ENCODE measurements at regions not wholly inside any gene's neighbourhood (a gene's known extent, or its start where the extent isn't known, plus 50 kb on each side); places are given as distances from the start of the nearest gene placed in this dataset.

DNA sequence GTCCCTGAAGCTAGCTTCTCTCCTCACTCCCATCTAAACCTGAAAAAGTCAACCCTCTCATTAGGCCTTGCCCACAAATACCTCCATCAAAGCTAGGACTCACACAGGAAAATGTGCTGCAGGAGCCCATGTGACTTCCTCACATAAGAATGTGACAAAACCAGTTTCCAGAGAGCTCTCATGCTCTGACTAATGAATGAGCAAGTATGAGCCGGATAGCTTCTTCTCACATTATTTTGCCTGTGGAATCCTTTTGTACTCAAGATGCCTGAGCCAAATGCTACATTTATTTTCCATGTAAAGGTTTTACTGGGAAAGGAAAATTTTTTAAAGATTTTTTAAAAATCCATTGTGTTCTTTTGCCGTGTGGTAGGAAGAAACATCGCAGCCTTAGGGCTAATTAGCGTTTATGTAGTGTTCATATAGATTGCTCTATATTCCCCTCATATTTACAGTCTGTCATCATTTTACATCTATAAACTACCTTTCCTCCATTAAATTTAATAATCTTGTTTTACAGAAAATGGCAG lies 68.6 kb upstream of the CCN6 start:
- DNase-seq (ENCODE audit: low read depth in 3 of 3), result peak in 1 of 3 experiments; percentile 28

DNA sequence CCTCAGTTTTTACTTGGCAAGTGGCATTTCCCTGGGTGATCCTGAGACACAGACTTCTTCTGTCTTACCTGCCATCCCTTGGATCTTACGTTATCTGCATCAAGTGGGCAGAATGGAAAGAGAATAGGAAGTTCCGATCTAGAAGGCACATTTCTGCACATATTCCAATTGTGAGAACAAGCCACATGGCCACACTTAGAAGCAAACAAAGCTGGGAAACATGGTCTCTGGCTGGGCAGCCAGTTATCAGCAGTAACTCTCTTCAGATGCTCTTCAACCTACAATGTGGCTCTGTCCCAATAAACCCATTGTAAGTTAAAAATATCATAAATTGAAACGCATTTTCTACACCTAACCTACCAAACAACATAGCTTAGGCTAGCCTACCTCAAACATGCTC lies 67.3 kb upstream of the CCN6 start:
- DNase-seq (ENCODE audit: low read depth in 3 of 3), result no peak

DNA sequence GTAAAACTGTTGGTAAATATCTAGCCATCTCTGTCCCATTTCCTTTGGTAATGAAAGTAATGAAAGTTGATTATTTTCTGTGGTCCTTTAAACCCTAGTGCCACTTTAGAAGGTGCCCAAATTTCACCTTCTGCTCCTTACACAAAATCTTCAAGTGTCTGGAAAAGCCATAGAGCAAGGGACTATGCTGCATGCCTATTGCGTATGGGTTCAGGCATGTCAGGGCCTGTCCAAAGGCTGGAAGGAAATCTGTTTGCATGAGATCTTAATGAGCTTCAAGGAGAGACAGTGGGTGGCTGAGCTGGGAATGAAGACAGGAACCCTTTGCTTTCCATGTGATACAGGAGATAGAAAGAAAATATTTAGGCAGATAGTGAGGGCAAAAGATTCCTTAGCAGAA lies 66.6 kb upstream of the CCN6 start:
- no peak for DNase-seq (ENCODE audit: low read depth in 3 of 3)

DNA sequence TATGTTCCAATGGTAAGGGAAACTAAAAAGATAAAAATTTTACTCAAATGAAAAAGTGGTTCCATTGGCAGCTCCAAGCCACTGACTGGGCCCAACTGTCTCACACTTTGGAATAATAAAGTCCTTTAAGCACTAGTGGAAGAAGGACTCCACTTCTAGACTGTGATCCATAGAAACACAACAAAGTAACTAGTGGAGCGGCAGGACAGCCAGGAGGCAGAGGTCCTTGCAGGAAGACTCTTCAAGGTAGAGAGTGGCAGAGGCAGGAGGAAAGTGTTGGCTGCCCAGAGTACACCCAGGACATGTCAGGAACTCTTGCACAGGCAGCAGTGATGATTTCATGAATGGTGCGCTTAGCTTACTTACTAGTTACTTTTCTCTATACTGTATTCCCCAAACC lies 65.0 kb upstream of the CCN6 start:
- no peak for DNase-seq (ENCODE audit: low read depth in 3 of 3)

DNA sequence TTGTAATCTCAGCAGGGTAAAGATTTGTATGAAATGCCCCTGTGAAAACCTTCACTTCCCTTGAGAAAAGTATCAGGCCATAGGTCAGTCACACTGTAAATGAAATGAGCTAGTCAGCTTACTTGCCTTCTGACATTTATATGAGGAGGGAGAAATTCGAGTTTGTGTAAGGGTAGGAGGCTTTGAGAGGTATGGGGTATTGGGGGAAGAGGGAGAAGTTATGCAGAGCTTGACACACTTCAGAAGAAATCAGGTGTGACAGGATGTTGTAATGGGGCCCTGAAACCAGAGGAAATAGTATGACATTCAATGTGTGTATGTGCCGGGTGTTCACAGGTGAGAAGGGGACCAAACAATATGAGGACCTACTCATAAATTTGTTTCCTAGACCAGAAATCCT lies 64.2 kb upstream of the CCN6 start:
- peak in 1 of 3 experiments; percentile 24 for DNase-seq (ENCODE audit: low read depth in 3 of 3)

DNA sequence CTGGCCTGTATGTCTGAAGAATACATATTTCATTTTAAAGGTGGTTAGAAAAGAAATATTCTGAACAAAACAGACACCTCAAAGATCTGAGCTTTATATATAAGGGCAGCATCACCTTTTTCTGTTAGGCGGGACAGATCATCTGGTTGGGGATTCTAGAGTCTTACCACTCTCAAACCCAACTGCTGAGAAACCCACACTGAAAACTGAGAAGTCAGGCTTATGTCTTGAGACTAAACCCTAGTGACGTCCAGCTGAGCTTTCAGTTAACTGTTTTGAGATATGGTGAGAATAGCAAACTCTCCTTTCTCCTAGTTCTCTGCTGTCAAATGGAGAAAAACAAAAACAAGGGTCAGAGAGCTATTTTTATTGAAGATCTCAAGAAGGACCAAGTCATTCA lies 63.7 kb upstream of the CCN6 start:
- DNase-seq (ENCODE audit: low read depth in 3 of 3), result no peak

DNA sequence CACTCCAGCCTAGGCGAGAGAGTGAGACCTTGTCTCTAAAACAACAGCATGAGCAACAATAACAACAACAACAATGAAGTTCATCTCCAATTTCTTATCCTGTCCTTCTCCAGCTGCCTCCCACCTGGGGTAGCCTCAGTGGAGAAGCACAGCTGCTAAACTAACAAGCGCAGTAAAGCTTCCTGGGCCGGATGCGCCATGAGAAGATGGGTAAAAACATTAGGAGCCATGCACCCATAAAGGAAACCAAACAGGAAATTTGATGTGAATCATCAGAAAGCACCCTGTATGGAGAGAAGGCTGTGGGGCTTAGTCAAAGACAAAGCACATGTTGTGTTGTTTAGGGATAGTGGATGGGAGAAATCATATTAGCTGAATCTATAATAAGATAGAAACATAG lies 61.1 kb upstream of the CCN6 start:
- DNase-seq (ENCODE audit: low read depth in 3 of 3), result peak in 1 of 3 experiments; percentile 34

DNA sequence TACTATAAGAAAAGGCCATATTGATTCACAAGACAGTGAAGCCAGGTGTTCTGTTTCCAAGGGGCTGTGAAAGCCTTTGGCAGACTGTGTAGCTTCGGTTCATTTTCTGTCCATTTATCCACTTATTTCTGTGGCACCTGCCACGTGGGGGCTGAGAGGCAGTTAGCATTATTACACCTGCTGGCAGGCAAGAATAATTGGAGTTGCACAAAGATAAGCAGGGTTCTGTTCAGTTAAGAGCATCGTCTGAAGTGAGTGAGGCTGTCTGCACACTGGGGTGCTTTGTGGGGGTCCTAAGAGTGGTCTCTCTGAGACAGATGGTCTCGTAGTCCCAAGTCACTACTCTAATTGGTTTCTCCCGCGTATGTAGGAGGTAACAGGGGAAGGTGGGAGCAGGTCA lies 60.6 kb upstream of the CCN6 start:
- DNase-seq (ENCODE audit: low read depth in 3 of 3), result no peak

DNA sequence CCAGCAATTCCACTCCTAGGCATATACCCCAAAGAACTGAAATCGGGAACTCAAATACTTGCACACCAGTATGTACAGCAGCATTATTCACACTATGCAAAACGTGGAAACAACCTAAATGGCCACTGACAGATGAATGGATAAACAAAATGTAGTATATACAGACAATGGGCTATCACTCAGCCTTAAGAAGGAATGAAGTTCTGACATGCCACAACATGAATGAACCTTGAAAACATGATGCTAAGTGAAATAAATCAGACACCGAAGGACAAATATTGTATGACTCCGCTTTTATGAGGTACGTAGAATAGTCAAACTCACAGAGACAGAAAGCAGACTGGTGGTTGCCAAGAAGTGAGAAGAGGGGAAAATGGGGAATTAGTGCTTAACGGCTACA lies 59.1 kb upstream of the CCN6 start:
- DNase-seq (ENCODE audit: low read depth in 3 of 3), result no peak

DNA sequence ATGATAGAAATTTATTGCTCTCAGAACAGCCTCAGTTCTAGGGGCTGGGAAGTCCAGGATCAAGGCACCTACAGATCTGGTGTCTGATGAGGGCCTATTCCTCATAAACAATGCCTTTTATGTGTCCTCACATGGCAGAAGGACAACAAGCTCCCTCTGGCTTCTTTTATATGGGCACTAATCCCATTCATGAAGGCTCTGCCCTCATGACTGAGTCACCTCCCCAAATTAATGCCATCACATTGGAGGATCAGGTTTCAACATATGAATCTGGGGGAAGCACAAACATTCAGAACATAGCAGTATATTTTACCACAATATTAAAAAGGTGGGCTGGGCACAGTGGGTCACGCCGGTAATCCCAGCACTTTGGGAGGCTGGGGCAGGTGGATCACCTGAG lies 58.5 kb upstream of the CCN6 start:
- DNase-seq (ENCODE audit: low read depth in 3 of 3), result no peak

DNA sequence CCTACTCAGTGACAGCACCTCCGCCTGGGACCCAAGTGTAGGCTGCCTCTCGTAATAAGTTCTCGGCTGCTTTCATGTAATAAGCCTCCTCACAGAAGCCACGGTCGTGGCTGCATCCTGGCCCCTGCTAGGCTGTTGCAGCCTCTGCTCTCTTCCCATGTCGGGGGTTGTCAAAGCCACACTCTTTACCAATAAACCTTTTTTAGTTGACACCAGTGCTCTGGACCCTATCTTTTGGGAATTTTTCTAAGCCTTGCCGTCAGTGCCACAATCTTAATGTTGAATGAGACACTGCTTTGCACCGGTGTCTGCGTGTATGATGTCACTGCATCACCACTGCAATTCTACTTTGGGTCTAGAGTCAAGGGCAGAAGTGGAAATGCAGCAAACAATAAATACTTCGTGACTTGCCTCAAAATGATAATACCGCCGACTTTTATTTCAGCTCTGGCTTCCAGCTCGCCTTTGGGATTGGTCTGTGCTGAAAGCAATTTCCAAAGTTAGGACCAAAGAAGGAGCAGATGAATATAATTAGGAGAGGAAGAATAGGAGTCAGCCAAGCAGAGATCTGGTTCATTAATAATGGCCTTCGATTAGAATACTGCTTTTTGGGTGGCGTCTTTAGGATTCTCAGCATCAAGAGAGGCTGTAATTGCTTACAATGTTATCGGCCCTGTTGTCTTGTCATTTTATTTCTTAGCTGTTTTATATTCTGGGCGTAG lies 57.6 kb upstream of the CCN6 start:
- no peak for DNase-seq (ENCODE audit: low read depth in 3 of 3)

DNA sequence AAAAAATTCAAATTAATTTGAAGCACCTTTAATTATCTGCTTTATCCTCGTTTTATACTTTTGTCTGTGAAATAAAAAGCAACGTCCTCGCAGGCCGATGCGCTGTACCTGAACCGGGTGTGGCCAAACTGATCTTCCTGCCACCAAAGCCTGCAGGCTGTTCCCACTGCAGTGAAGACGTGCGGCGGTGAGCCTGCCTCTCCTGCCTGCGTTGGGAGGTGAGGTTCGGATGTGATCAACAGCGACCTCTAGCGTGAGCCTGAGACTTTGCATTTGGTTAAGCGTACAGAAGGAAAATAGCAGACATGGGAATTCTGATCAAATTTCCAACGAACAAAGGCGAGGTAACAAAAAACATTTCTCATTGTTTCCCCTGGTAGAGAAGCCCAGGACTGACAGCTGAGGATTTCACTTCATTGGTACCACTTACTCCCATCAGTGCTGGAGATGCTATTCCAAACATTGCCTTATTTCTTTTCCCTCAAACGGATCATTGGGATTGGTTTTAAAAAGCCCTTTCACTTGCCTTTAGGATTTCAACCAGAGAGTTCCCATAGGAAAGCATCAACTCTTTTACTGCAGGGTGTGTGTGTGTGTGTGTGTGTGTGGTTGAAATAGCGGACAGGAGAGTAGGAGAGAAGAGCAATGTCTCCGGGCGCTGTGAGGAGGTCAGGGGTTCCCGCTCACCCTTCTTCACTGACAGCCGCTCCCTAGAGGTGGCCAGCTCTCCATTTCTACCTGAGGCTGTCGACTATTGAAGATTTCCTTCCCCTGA lies 56.6 kb upstream of the CCN6 start:
- DNase-seq (ENCODE audit: low read depth in 3 of 3), result peak; percentile 54 to 74 (median 59)

DNA sequence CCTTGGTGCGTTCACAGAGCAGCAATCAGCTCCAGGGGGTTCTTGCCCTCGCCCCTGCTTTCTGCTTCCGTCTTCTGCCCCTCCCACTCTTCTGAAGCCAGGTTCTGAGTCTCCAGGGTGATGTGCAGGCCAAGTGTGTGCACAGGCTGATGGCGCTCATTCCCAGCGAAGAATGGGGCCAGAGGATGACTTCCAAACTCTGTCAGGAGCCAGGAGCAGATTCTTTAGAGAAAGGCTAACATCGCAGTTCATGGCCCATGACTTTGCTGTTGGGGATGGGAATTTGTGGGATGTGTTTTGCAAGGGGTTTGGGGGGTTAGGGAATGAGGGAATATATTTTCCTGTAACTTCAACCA lies 56.1 kb upstream of the CCN6 start:
- no peak for DNase-seq (ENCODE audit: low read depth in 3 of 3)

DNA sequence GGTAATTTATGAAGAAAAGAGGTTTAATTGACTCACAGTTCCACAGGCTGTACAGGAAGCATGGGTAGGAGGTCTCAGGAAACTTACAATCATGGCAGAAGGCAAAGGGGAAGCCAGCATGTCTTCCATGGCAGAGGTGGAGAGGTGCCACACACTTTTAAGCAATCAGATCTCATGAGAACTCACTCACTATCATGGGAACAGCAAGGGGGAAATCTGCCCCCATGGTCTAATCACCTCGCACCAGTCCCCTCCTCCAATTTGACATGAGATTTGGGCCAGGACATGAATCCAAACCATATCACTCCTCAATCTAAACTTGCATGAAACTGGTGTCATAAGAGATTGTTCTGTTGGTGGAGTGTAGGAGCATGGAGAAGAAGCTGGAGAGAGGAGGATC lies 51.6 kb upstream of the CCN6 start:
- DNase-seq (ENCODE audit: low read depth in 3 of 3), result no peak
